Heart right ventricle (tissue), 16 donors: ENCODE measurements at regions not wholly inside any gene's neighbourhood (a gene's known extent, or its start where the extent isn't known, plus 50 kb on each side); places are given as distances from the start of the nearest gene placed in this dataset.

Experiments
- ATAC-seq, 8 donors: fragments of 200-7000 bp; cut with Tn5 transposase; one replicate each; pipeline ENCODE4 v1.9.1; 2020; ENCODE audit warnings: mild to moderate bottlenecking in 8 of 8, moderate library complexity in 8 of 8, moderate number of reproducible peaks in 1 of 8
- DNase-seq, 2 donors: peaks; one replicate each; pipeline ENCODE4 v3.0.0-alpha.2; 2020
- H3K27ac ChIP-seq, 10 donors: fragments of 200-600 bp; sonication (generic) in 2 of 10; one replicate each; pipeline versions ENCODE4 v1.5.0 to v1.8.0; 2020 to 2022; ENCODE audit warnings: mild to moderate bottlenecking in 3 of 10
- H3K27me3 ChIP-seq, 7 donors: fragments of 200-600 bp; one replicate each; pipeline ENCODE4 v1.8.0; 2021 to 2022; ENCODE audit warnings: mild to moderate bottlenecking in 2 of 7
- H3K36me3 ChIP-seq, 9 donors: fragments of 200-600 bp; sonication (generic) in 1 of 9; one replicate each; pipeline versions ENCODE4 v1.5.0 to v1.8.0; 2020 to 2022; ENCODE audit warnings: mild to moderate bottlenecking in 2 of 9
- H3K4me1 ChIP-seq, 9 donors: fragments of 200-600 bp; sonication (generic) in 1 of 9; one replicate each; pipeline versions ENCODE4 v1.5.0 to v1.8.0; 2020 to 2022; ENCODE audit warnings: mild to moderate bottlenecking in 4 of 9
- H3K4me3 ChIP-seq, 10 donors: fragments of 200-600 bp; sonication (generic) in 2 of 10; one replicate each; pipeline versions ENCODE4 v1.5.0 to v1.8.0; 2020 to 2022; ENCODE audit warnings: mild to moderate bottlenecking in 7 of 10, moderate library complexity in 2 of 10
- H3K9me3 ChIP-seq, 11 donors: fragments of 200-600 bp in 10 of 11; sonication (generic) in 2 of 11; one replicate each; pipeline versions ENCODE4 v1.5.0 to v1.8.0; 2013 to 2022; ENCODE audit warnings: mild to moderate bottlenecking in 2 of 11, control low read depth in 1 of 11, moderate library complexity in 1 of 11
- WGBS, 2 donors: extraction: QIAGEN DNeasy Blood & Tissue Kit; methylation state at CpG; one replicate each; pipeline ENCODE4 v1.1.7; 2013; ENCODE audit warnings: inconsistent platforms in 1 of 2; 5-methylcytosine and 5-hydroxymethylcytosine counted together
- intact Hi-C, 10 donors: fragments of 100-400 bp; cut with DNase I; formaldehyde crosslinking; loops; one replicate each; pipeline versions ENCODE4 v1.11.1 to v1.14.2; 2022
- TF ChIP-seq, protein P1 (sequence below), 9 donors: fragments of 200-600 bp; sonication (generic) in 2 of 9; IDR thresholded peaks; one replicate each; pipeline versions ENCODE4 v1.5.0 to v1.8.0; 2021 to 2022; ENCODE audit warnings: antibody characterized with exemption in 9 of 9, mild to moderate bottlenecking in 5 of 9, moderate library complexity in 1 of 9
- donor health status: Arrhythmogenic right ventricular cardiomyopathy.
- donor health status: ischemic (EF 13 %, LVEDD 7.1; RV severe dilation, severe dysfunction).
- donor health status: healthy with polysubstance abuse.
- donor health status: DM: no; HTN: yes; CAD: no.
- donor health status: DM: no; HTN: no; CAD: no.
- donor health status: ischemic (EF 25% LVEDD 6.9; RV normal size, moderate dysfunction).
- donor health status: ischemic (EF 25% LVEDD 5.7; RV mildly dilated, moderate dysfunction).
- donor health status: healthy.
- donor health status: DM: yes; HTN: yes; CAD: no.
- donor health status: Ischemic cardiomyopathy.
- donor health status: ischemic (EF 35%, LVEDD 5.7; RV mildly dilated, moderate dysfunction).
- donor health status: nonischemic (EF 11% LVEDD 7.7; RV severe dilation, severe dysfunction).
- donor health status: DM: yes; HTN: yes; CAD: no.
- donor health status: PGD.
- donor health status: ischemic (EF 29% LVEDD 5.4; RV normal size, mild dysfunction).
- donor health status: nonischemic (EF 23%, LVEDD 6.1; RV moderate dilation, normal function).

- peaks cover 0 to 5% (median 0%) of the 10 kb centered on the region in 7 donors for H3K27me3 ChIP-seq
- ATAC-seq (no peak), DNase-seq (no peak)
- H3K36me3 ChIP-seq: no peaks in the 10 kb centered on the region
- no peaks in the 10 kb centered on the region for H3K9me3 ChIP-seq
- 28 to 37% methylated on average over 6 of the region's 6 CpGs for WGBS, 2 donors
- H3K4me3 ChIP-seq: no peak overlapping the region
- H3K4me1 ChIP-seq: peaks cover 0 to 30% (median 15%) of the 10 kb centered on the region in 9 donors
- TF ChIP-seq, protein P1, sequence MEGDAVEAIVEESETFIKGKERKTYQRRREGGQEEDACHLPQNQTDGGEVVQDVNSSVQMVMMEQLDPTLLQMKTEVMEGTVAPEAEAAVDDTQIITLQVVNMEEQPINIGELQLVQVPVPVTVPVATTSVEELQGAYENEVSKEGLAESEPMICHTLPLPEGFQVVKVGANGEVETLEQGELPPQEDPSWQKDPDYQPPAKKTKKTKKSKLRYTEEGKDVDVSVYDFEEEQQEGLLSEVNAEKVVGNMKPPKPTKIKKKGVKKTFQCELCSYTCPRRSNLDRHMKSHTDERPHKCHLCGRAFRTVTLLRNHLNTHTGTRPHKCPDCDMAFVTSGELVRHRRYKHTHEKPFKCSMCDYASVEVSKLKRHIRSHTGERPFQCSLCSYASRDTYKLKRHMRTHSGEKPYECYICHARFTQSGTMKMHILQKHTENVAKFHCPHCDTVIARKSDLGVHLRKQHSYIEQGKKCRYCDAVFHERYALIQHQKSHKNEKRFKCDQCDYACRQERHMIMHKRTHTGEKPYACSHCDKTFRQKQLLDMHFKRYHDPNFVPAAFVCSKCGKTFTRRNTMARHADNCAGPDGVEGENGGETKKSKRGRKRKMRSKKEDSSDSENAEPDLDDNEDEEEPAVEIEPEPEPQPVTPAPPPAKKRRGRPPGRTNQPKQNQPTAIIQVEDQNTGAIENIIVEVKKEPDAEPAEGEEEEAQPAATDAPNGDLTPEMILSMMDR (IDR thresholded peaks at IDR 0.05): no peak
- intact Hi-C loops: no loop called here
- H3K27ac ChIP-seq: no peak overlapping the region
Measured at GRCh38 chr18:24918257-24918656, 433.7 kb downstream of the ZNF521 start.

- intact Hi-C loops: no loop called here
- WGBS, 2 donors: 90 to 94% methylated on average over 10 of the region's 10 CpGs
- H3K27ac ChIP-seq: no peak overlapping the region
- H3K36me3 ChIP-seq: no peaks in the 10 kb centered on the region
- H3K9me3 ChIP-seq: no peaks in the 10 kb centered on the region
- DNase-seq (no peak), ATAC-seq (no peak)
- H3K27me3 ChIP-seq: peaks cover 0 to 5% (median 0%) of the 10 kb centered on the region in 7 donors
- TF ChIP-seq, protein P1 (IDR thresholded peaks at IDR 0.05): no peak
- peaks cover 0 to 20% (median 8%) of the 10 kb centered on the region in 9 donors for H3K4me1 ChIP-seq
- H3K4me3 ChIP-seq: no peak overlapping the region
Measured at GRCh38 chr18:24919181-24919797, 432.7 kb downstream of the ZNF521 start.

DNA sequence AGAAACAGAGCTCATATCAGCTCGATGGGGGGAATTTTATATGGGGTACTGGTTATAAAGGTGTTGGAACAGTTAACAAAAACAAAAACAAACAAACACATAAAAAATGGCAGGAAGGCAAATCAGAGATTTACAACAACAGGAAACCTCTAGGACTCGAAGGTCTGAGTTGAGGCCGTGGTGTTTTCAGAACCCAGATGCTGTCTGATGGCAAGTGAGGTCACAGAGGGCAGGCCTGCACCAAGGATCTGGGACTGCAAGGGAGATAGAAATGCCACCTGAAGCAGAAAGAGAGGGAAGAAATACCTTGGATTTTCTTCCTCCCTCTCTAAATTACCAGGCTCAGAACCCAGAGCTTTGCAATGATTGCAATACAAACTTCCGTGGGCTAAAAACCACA is 429.5 kb downstream of the ZNF521 start:
- Histone ChIP-seq H3K4me3 (no peak overlapping the region), H3K27me3 (peaks cover 0 to 4% (median 0%) of the 10 kb centered on the region in 7 donors), H3K36me3 (no peaks in the 10 kb centered on the region), H3K9me3 (no peaks in the 10 kb centered on the region), H3K27ac (no peak overlapping the region), H3K4me1 (peaks cover 0 to 12% (median 3%) of the 10 kb centered on the region in 9 donors)
- intact Hi-C loops: loop anchor here in 1 of 10 donors (10.0 kb wide), 1 partner anchor 52 kb away; no protein-coding TSS in a partner anchor
- DNase-seq: no peak
- WGBS, 2 donors: 65 to 71% methylated on average over 4 of the region's 4 CpGs
- no peak for ATAC-seq
- TF ChIP-seq, protein P1 (IDR thresholded peaks at IDR 0.05): no peak

DNA sequence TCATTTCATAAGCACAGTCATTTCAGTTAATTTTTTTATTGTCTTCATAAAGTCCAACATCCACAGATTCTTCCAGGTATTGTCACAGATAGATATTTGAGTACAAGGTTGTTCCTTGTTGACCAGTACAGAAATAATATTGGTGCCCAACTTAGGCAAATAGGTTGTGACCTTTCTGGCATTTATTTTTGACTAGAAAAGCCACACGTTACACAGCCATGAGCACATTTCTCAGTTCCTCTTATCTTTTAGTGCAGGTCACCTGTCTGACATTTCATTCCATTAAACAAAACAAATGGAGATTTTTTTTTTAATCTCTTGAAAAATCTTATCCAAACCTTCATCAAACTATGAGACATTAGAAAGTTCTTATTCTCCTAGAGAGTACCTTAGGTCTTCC is 428.8 kb downstream of the ZNF521 start:
- Histone ChIP-seq H3K9me3 (no peaks in the 10 kb centered on the region), H3K27me3 (peaks cover 0 to 4% (median 0%) of the 10 kb centered on the region in 7 donors), H3K4me1 (peaks cover 0 to 5% (median 3%) of the 10 kb centered on the region in 9 donors), H3K27ac (no peak overlapping the region), H3K4me3 (no peak overlapping the region), H3K36me3 (no peaks in the 10 kb centered on the region)
- intact Hi-C loops: loop anchor here in 1 of 10 donors (10.0 kb wide), 1 partner anchor 52 kb away; no protein-coding TSS in a partner anchor
- WGBS, 2 donors: 0 to 82% methylated on average over 1 of the region's 1 CpG
- TF ChIP-seq, protein P1 (IDR thresholded peaks at IDR 0.05): no peak
- ATAC-seq (no peak), DNase-seq (no peak)
